ENCODE measurements at regions not wholly inside any gene's neighbourhood (a gene's known extent, or its start where the extent isn't known, plus 50 kb on each side); places are given as distances from the start of the nearest gene placed in this dataset.

DNA sequence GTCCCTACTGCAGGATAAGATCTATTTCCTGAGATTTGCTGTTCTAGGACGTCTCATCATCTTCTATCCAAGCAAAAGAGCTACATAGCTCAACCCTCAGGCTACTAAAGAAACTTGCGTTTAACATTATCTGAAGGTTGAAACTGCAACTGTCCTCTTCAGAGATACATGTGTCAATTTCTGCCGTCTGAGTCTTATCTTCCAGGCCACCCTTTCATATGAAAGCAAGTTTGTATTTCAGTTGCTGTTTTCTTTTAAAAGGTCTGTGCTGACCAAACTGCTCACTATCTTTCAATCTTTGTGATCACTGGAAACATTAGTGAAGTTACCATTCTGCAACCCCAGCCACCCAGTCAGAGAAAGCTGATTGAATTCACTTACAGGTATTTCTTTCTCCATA is 108.6 kb upstream of the RAB3GAP2 start (continued):
- TF ChIP-seq, protein P1, sequence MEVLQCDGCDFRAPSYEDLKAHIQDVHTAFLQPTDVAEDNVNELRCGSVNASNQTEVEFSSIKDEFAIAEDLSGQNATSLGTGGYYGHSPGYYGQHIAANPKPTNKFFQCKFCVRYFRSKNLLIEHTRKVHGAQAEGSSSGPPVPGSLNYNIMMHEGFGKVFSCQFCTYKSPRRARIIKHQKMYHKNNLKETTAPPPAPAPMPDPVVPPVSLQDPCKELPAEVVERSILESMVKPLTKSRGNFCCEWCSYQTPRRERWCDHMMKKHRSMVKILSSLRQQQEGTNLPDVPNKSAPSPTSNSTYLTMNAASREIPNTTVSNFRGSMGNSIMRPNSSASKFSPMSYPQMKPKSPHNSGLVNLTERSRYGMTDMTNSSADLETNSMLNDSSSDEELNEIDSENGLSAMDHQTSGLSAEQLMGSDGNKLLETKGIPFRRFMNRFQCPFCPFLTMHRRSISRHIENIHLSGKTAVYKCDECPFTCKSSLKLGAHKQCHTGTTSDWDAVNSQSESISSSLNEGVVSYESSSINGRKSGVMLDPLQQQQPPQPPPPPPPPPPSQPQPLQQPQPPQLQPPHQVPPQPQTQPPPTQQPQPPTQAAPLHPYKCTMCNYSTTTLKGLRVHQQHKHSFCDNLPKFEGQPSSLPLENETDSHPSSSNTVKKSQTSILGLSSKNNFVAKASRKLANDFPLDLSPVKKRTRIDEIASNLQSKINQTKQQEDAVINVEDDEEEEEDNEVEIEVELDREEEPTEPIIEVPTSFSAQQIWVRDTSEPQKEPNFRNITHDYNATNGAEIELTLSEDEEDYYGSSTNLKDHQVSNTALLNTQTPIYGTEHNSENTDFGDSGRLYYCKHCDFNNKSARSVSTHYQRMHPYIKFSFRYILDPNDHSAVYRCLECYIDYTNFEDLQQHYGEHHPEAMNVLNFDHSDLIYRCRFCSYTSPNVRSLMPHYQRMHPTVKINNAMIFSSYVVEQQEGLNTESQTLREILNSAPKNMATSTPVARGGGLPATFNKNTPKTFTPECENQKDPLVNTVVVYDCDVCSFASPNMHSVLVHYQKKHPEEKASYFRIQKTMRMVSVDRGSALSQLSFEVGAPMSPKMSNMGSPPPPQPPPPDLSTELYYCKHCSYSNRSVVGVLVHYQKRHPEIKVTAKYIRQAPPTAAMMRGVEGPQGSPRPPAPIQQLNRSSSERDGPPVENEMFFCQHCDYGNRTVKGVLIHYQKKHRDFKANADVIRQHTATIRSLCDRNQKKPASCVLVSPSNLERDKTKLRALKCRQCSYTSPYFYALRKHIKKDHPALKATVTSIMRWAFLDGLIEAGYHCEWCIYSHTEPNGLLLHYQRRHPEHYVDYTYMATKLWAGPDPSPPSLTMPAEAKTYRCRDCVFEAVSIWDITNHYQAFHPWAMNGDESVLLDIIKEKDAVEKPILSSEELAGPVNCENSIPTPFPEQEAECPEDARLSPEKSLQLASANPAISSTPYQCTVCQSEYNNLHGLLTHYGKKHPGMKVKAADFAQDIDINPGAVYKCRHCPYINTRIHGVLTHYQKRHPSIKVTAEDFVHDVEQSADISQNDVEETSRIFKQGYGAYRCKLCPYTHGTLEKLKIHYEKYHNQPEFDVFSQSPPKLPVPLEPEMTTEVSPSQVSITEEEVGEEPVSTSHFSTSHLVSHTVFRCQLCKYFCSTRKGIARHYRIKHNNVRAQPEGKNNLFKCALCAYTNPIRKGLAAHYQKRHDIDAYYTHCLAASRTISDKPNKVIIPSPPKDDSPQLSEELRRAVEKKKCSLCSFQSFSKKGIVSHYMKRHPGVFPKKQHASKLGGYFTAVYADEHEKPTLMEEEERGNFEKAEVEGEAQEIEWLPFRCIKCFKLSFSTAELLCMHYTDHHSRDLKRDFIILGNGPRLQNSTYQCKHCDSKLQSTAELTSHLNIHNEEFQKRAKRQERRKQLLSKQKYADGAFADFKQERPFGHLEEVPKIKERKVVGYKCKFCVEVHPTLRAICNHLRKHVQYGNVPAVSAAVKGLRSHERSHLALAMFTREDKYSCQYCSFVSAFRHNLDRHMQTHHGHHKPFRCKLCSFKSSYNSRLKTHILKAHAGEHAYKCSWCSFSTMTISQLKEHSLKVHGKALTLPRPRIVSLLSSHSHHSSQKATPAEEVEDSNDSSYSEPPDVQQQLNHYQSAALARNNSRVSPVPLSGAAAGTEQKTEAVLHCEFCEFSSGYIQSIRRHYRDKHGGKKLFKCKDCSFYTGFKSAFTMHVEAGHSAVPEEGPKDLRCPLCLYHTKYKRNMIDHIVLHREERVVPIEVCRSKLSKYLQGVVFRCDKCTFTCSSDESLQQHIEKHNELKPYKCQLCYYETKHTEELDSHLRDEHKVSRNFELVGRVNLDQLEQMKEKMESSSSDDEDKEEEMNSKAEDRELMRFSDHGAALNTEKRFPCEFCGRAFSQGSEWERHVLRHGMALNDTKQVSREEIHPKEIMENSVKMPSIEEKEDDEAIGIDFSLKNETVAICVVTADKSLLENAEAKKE (CRISPR knock-in tag; IDR thresholded peaks at IDR 0.05) = no peak

DNA sequence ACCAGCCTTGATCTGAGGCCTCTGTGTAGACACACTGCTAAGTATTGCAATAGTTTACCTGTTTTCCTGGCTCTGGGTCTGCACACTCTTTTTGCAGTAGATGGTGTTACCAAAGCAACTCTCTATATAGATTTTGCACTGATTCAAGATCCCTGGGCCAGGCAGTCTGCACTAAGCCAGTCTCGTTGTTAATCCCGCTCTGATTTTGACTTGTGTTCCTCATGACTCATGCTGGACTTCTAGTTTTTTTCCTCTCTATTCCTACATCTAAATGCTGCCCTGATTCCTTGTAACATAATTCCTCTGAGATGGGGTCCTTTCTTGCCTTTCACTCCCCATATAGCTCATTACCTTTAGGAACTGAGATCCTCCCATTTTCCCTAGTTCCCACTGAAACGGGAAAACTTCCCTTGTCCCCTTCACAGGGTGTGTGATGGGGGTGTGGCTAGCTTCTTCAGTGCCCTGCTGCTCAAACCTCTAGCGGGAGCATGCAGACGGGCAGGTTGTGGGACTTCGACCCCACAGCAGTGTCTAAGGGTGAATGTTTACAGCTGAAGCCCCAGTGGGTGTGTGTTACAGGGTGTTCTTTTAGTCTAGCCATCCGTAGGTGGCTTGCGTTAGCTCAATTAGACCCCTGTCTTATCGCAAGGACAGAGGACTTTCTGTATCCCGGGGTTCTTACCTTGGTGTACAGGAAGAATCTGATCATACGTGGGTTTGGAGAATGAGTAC is 106.5 kb upstream of the RAB3GAP2 start:
- no peak overlapping the region for H3K27ac ChIP-seq (ENCODE audit: low read depth)
- peaks cover 28% of the 10 kb centered on the region; the same call in 2 of the 3 replicates for H3K4me1 Mint-ChIP-seq
- no peaks in the 10 kb centered on the region for H3K36me3 Mint-ChIP-seq (ENCODE audit: low read depth)
- no peaks in the 10 kb centered on the region for H3K36me3 ChIP-seq (ENCODE audit: insufficient read depth)
- H2AFZ ChIP-seq = peak overlapping the region; percentile 69; the same call in 1 of the 2 replicates
- H3K27me3 Mint-ChIP-seq (ENCODE audit: insufficient read depth, low read depth, poor library complexity) = peaks cover 3% of the 10 kb centered on the region
- no peak overlapping the region for H3K4me2 ChIP-seq
- H3K9me2 ChIP-seq (ENCODE audit: insufficient read depth) = no peaks in the 10 kb centered on the region
- DNase-seq (ENCODE audit: low spot score) (no peak), ATAC-seq (peak; percentile 55; the same call in 2 of the 3 replicates)
- H3K79me2 ChIP-seq (replicated peaks; ENCODE audit: insufficient read depth) = no peaks in the 10 kb centered on the region
- no peak overlapping the region for H3K27ac Mint-ChIP-seq
- H4K20me1 ChIP-seq (replicated peaks; ENCODE audit: insufficient read depth) = no peaks in the 10 kb centered on the region
- H3F3A ChIP-seq (replicated peaks; ENCODE audit: low read depth) = no peaks in the 10 kb centered on the region
- H3K27me3 ChIP-seq (ENCODE audit: insufficient read depth) = no peaks in the 10 kb centered on the region
- no peak overlapping the region for H3K4me3 ChIP-seq
- peaks cover 14% of the 10 kb centered on the region; the same call in 2 of the 3 replicates for H3K9me3 Mint-ChIP-seq
- no peak overlapping the region for H3K4me3 Mint-ChIP-seq
- peaks cover 28% of the 10 kb centered on the region for H3K4me1 ChIP-seq (ENCODE audit: insufficient read depth)
- TF ChIP-seq POLR2AphosphoS5 (IDR thresholded peaks at IDR 0.05; ENCODE audit: low read depth) (no peak), JUNB (IDR thresholded peaks at IDR 0.05; ENCODE audit: unreplicated experiment) (no peak), STAT1 (IDR thresholded peaks at IDR 0.05; ENCODE audit: unreplicated experiment) (no peak), ZNF331 (CRISPR knock-in tag; IDR thresholded peaks at IDR 0.05; ENCODE audit: low read depth) (no peak), ZNF114 (CRISPR knock-in tag; IDR thresholded peaks at IDR 0.05) (no peak)
- TF ChIP-seq, protein P1 (CRISPR knock-in tag; IDR thresholded peaks at IDR 0.05) = no peak
- TF ChIP-seq, protein P2, sequence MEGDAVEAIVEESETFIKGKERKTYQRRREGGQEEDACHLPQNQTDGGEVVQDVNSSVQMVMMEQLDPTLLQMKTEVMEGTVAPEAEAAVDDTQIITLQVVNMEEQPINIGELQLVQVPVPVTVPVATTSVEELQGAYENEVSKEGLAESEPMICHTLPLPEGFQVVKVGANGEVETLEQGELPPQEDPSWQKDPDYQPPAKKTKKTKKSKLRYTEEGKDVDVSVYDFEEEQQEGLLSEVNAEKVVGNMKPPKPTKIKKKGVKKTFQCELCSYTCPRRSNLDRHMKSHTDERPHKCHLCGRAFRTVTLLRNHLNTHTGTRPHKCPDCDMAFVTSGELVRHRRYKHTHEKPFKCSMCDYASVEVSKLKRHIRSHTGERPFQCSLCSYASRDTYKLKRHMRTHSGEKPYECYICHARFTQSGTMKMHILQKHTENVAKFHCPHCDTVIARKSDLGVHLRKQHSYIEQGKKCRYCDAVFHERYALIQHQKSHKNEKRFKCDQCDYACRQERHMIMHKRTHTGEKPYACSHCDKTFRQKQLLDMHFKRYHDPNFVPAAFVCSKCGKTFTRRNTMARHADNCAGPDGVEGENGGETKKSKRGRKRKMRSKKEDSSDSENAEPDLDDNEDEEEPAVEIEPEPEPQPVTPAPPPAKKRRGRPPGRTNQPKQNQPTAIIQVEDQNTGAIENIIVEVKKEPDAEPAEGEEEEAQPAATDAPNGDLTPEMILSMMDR (conservative IDR thresholded peaks at IDR 0.05; ENCODE audit: low read depth in 2 of 2) = no peak

Data from GM23338 (cell line).